ENCODE measurements at regions not wholly inside any gene's neighbourhood (a gene's known extent, or its start where the extent isn't known, plus 50 kb on each side); places are given as distances from the start of the nearest gene placed in this dataset.

DNA sequence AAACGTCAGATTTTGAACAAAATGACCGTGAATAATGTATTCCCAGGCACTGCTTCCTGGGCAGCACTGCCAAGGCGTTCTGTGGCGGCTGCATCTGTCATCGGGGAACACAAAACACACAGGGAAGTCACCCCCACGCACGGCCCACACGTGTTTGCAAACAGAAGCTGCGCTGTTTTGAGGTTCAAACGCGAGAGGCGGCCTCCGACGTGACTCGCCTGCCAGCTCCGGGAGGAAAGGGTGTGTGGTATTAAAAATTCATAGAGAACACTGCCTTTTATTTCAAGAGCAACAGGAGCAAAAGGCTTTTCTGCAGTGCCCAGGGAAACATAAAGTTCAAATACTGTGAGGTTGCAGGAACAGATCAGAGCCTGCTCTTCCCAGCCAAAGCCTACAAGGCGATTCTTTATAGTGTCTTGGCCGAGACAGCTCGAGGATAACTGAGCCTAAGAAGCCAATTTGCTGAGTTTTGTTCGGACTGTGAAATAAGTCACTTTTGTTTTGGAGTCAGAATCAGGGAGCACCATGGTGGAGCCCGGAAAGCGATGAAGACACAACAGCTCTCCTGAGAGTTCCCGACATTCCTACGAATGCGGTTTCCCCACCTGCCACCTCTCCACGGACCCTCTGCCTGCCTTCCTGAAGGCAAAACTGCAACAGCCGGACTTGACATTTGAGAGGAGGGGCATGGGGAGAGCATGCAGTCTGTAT, 115.3 kb upstream of the IRX2 start:
- TF ChIP-seq, protein P1, sequence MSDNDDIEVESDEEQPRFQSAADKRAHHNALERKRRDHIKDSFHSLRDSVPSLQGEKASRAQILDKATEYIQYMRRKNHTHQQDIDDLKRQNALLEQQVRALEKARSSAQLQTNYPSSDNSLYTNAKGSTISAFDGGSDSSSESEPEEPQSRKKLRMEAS (IDR thresholded peaks at IDR 0.05; ENCODE audit: low read depth): no peak
- TF ChIP-seq, protein P2, sequence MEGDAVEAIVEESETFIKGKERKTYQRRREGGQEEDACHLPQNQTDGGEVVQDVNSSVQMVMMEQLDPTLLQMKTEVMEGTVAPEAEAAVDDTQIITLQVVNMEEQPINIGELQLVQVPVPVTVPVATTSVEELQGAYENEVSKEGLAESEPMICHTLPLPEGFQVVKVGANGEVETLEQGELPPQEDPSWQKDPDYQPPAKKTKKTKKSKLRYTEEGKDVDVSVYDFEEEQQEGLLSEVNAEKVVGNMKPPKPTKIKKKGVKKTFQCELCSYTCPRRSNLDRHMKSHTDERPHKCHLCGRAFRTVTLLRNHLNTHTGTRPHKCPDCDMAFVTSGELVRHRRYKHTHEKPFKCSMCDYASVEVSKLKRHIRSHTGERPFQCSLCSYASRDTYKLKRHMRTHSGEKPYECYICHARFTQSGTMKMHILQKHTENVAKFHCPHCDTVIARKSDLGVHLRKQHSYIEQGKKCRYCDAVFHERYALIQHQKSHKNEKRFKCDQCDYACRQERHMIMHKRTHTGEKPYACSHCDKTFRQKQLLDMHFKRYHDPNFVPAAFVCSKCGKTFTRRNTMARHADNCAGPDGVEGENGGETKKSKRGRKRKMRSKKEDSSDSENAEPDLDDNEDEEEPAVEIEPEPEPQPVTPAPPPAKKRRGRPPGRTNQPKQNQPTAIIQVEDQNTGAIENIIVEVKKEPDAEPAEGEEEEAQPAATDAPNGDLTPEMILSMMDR (IDR thresholded peaks at IDR 0.05): no peak
- TF ChIP-seq GABPA (IDR thresholded peaks at IDR 0.05; ENCODE audit: low read depth) (no peak), EZH2phosphoT487 (IDR thresholded peaks at IDR 0.05; ENCODE audit: borderline replicate concordance, low read depth) (no peak), RAD21 (IDR thresholded peaks at IDR 0.05; ENCODE audit: low read length) (no peak), MEF2A (IDR thresholded peaks at IDR 0.05; ENCODE audit: borderline replicate concordance, low read depth) (no peak), EP300 (IDR thresholded peaks at IDR 0.05; ENCODE audit: borderline replicate concordance in 1 of 2, low read depth in 1 of 2, low read length in 1 of 2) (no peak), TEAD4 (IDR thresholded peaks at IDR 0.05; ENCODE audit: borderline replicate concordance, insufficient read depth) (no peak), POLR2AphosphoS5 (IDR thresholded peaks at IDR 0.05; ENCODE audit: low read depth, low read length) (no peak), FOXM1 (IDR thresholded peaks at IDR 0.05; ENCODE audit: low read depth) (no peak), RFX5 (IDR thresholded peaks at IDR 0.05; ENCODE audit: low read length) (no peak), TAF1 (IDR thresholded peaks at IDR 0.05; ENCODE audit: borderline replicate concordance, low read depth, low read length) (no peak), MXI1 (IDR thresholded peaks at IDR 0.05; ENCODE audit: low read depth, low read length) (no peak)
- TF ChIP-seq, protein P3, sequence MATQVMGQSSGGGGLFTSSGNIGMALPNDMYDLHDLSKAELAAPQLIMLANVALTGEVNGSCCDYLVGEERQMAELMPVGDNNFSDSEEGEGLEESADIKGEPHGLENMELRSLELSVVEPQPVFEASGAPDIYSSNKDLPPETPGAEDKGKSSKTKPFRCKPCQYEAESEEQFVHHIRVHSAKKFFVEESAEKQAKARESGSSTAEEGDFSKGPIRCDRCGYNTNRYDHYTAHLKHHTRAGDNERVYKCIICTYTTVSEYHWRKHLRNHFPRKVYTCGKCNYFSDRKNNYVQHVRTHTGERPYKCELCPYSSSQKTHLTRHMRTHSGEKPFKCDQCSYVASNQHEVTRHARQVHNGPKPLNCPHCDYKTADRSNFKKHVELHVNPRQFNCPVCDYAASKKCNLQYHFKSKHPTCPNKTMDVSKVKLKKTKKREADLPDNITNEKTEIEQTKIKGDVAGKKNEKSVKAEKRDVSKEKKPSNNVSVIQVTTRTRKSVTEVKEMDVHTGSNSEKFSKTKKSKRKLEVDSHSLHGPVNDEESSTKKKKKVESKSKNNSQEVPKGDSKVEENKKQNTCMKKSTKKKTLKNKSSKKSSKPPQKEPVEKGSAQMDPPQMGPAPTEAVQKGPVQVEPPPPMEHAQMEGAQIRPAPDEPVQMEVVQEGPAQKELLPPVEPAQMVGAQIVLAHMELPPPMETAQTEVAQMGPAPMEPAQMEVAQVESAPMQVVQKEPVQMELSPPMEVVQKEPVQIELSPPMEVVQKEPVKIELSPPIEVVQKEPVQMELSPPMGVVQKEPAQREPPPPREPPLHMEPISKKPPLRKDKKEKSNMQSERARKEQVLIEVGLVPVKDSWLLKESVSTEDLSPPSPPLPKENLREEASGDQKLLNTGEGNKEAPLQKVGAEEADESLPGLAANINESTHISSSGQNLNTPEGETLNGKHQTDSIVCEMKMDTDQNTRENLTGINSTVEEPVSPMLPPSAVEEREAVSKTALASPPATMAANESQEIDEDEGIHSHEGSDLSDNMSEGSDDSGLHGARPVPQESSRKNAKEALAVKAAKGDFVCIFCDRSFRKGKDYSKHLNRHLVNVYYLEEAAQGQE (IDR thresholded peaks at IDR 0.05; ENCODE audit: low read depth, low read length): no peak
